ENCODE measurements at regions not wholly inside any gene's neighbourhood (a gene's known extent, or its start where the extent isn't known, plus 50 kb on each side); places are given as distances from the start of the nearest gene placed in this dataset.
"Not testable (repeated sequence)": the region's sequence is repeated elsewhere in the genome, so short reads cannot be mapped to it uniquely, and the experiment has no call there.

- no peak for DNase-seq (ENCODE audit: low spot score in 2 of 2, unreplicated experiment in 2 of 2)
- H3K27ac Mint-ChIP-seq, result no peak overlapping the region
- H3K4me3 Mint-ChIP-seq, result no peak overlapping the region
- peaks cover 4% of the 10 kb centered on the region for H3K4me1 Mint-ChIP-seq
- TF ChIP-seq CTCF (IDR thresholded peaks at IDR 0.05; ENCODE audit: unreplicated experiment), result no peak
- H3K9me3 Mint-ChIP-seq, result no peaks in the 10 kb centered on the region
- peaks cover 22% of the 10 kb centered on the region for H3K27me3 Mint-ChIP-seq (ENCODE audit: low read depth)
- H3K36me3 Mint-ChIP-seq, result no peaks in the 10 kb centered on the region
Measured at GRCh38 chr6:167211881-167212712, 54.3 kb upstream of the GPR31 start.

GRCh38 chr6:167212713-167213005 lies 54.9 kb upstream of the GPR31 start:
- Mint-ChIP-seq H3K27ac (no peak overlapping the region), H3K4me1 (peaks cover 5% of the 10 kb centered on the region), H3K27me3 (ENCODE audit: low read depth) (peaks cover 21% of the 10 kb centered on the region), H3K4me3 (no peak overlapping the region), H3K36me3 (no peaks in the 10 kb centered on the region), H3K9me3 (no peaks in the 10 kb centered on the region)
- no peak for TF ChIP-seq CTCF (IDR thresholded peaks at IDR 0.05; ENCODE audit: unreplicated experiment)
- no peak for DNase-seq (ENCODE audit: low spot score in 2 of 2, unreplicated experiment in 2 of 2)

DNA sequence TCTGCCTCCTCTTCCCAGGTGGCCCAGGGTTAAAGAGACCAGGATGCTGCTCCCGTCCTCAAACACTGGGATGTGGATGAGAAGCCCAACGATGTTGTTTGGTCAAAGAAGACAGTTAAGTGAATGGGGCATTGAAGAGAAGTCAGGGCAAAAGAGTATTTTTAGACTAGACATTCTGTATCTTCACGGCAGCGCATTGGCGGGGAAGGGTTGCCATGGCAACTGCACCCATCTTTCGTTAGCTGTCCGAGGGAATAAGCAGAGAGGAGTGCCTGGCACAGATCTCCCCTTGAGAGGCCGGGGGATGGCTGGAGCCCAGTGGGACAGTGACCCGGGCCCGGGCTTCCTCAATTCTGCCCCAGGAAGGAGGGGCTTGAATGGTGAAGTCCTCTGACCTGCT lies 56.4 kb upstream of the GPR31 start:
- Mint-ChIP-seq H3K27ac (no peak overlapping the region), H3K4me1 (peaks cover 13% of the 10 kb centered on the region), H3K4me3 (no peak overlapping the region), H3K27me3 (ENCODE audit: low read depth) (peaks cover 12% of the 10 kb centered on the region), H3K36me3 (no peaks in the 10 kb centered on the region), H3K9me3 (no peaks in the 10 kb centered on the region)
- no peak for TF ChIP-seq CTCF (IDR thresholded peaks at IDR 0.05; ENCODE audit: unreplicated experiment)
- no peak for DNase-seq (ENCODE audit: low spot score in 2 of 2, unreplicated experiment in 2 of 2)

GRCh38 chr6:167215429-167216250 lies 57.9 kb upstream of the GPR31 start:
- H3K27ac Mint-ChIP-seq; H3K9me3 Mint-ChIP-seq; H3K27me3 Mint-ChIP-seq (ENCODE audit: low read depth); DNase-seq (ENCODE audit: low spot score in 2 of 2, unreplicated experiment in 2 of 2); H3K36me3 Mint-ChIP-seq; H3K4me3 Mint-ChIP-seq: not testable (repeated sequence)
- H3K4me1 Mint-ChIP-seq, result peaks cover 15% of the 10 kb centered on the region

GRCh38 chr6:167216390-167217050 lies 58.7 kb upstream of the GPR31 start:
- not testable (repeated sequence) for DNase-seq (ENCODE audit: low spot score in 2 of 2, unreplicated experiment in 2 of 2); H3K27ac Mint-ChIP-seq; H3K9me3 Mint-ChIP-seq; H3K36me3 Mint-ChIP-seq; H3K4me3 Mint-ChIP-seq; H3K27me3 Mint-ChIP-seq (ENCODE audit: low read depth)
- peaks cover 15% of the 10 kb centered on the region for H3K4me1 Mint-ChIP-seq

- not testable (repeated sequence) for H3K36me3 Mint-ChIP-seq; H3K27me3 Mint-ChIP-seq (ENCODE audit: low read depth); H3K9me3 Mint-ChIP-seq; H3K4me3 Mint-ChIP-seq; DNase-seq (ENCODE audit: low spot score in 2 of 2, unreplicated experiment in 2 of 2); H3K27ac Mint-ChIP-seq
- H3K4me1 Mint-ChIP-seq, result peaks cover 15% of the 10 kb centered on the region
Measured at GRCh38 chr6:167217073-167217472, 59.3 kb upstream of the GPR31 start.

- H3K9me3 Mint-ChIP-seq; H3K27me3 Mint-ChIP-seq (ENCODE audit: low read depth); DNase-seq (ENCODE audit: low spot score in 2 of 2, unreplicated experiment in 2 of 2); H3K4me3 Mint-ChIP-seq; H3K36me3 Mint-ChIP-seq: not testable (repeated sequence)
- peaks cover 19% of the 10 kb centered on the region for H3K4me1 Mint-ChIP-seq
- H3K27ac Mint-ChIP-seq, result peak overlapping the region; percentile 51
Measured at GRCh38 chr6:167217951-167218759, 60.4 kb upstream of the GPR31 start.

DNA sequence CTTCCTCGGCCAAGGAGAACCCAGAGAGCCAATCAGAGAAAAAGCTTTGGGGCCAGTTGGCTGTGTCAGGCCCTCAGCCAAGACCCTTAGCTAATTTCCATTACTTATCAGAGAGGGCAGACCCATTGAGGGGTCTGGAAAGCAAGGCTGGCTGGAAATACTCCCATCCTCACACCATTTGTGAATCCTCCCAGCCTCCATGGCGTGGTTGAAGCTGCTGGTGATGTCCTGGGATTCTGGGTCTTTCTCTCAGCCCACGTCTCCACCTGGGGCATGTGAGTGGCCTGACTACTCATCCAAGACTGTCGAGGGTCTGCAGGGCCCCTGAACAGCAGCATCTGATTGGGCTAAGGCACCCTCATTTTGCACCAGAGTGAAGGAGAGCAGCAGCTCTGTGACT lies 61.3 kb upstream of the GPR31 start:
- not testable (repeated sequence) for H3K27ac Mint-ChIP-seq; H3K9me3 Mint-ChIP-seq; H3K4me3 Mint-ChIP-seq; H3K27me3 Mint-ChIP-seq (ENCODE audit: low read depth); H3K36me3 Mint-ChIP-seq; DNase-seq (ENCODE audit: low spot score in 2 of 2, unreplicated experiment in 2 of 2)
- peaks cover 18% of the 10 kb centered on the region for H3K4me1 Mint-ChIP-seq
